ENCODE measurements at regions not wholly inside any gene's neighbourhood (a gene's known extent, or its start where the extent isn't known, plus 50 kb on each side); places are given as distances from the start of the nearest gene placed in this dataset.

GRCh38 chr16:85331688-85332087, 219.4 kb upstream of the CIBAR2 start:
- Histone ChIP-seq H3K36me3 (replicated peaks; ENCODE audit: low read depth, low read length) (no peaks in the 10 kb centered on the region), H3K4me2 (ENCODE audit: low read length) (no peak overlapping the region), H4K20me1 (ENCODE audit: insufficient read depth, low read length) (no peaks in the 10 kb centered on the region), H2AFZ (ENCODE audit: low read depth, low read length) (no peak overlapping the region), H3K9me3 (ENCODE audit: insufficient read depth, low read length) (no peaks in the 10 kb centered on the region), H3K4me1 (ENCODE audit: low read length) (no peaks in the 10 kb centered on the region), H3K79me2 (ENCODE audit: low read length) (no peaks in the 10 kb centered on the region), H3K9ac (ENCODE audit: low read length) (no peak overlapping the region), H3K4me3 (ENCODE audit: low read length) (no peak overlapping the region), H3K27ac (ENCODE audit: low read length) (no peak overlapping the region), H3K27me3 (ENCODE audit: low read depth, low read length) (no peaks in the 10 kb centered on the region; the same call in 1 of the 2 replicates)
- TF ChIP-seq EZH2phosphoT487 (IDR thresholded peaks at IDR 0.05; ENCODE audit: low read depth): no peak
- TF ChIP-seq CTCF (IDR thresholded peaks at IDR 0.05; ENCODE audit: low read depth, low read length): no peak

- Histone ChIP-seq H3K27ac (ENCODE audit: low read length) (no peak overlapping the region), H3K4me1 (ENCODE audit: low read length) (no peaks in the 10 kb centered on the region), H3K9ac (ENCODE audit: low read length) (no peak overlapping the region), H2AFZ (ENCODE audit: low read depth, low read length) (no peak overlapping the region), H3K9me3 (ENCODE audit: insufficient read depth, low read length) (no peaks in the 10 kb centered on the region), H3K4me2 (ENCODE audit: low read length) (no peak overlapping the region), H4K20me1 (ENCODE audit: insufficient read depth, low read length) (no peaks in the 10 kb centered on the region), H3K27me3 (ENCODE audit: low read depth, low read length) (no peaks in the 10 kb centered on the region; the same call in 1 of the 2 replicates), H3K79me2 (ENCODE audit: low read length) (no peaks in the 10 kb centered on the region), H3K4me3 (ENCODE audit: low read length) (no peak overlapping the region), H3K36me3 (replicated peaks; ENCODE audit: low read depth, low read length) (no peaks in the 10 kb centered on the region)
- TF ChIP-seq CTCF (IDR thresholded peaks at IDR 0.05; ENCODE audit: low read depth, low read length) (no peak), EZH2phosphoT487 (IDR thresholded peaks at IDR 0.05; ENCODE audit: low read depth) (no peak)
Observed at GRCh38 chr16:85332175-85332574, 219.9 kb upstream of the CIBAR2 start.

GRCh38 chr16:85333337-85333736, 221.1 kb upstream of the CIBAR2 start:
- Histone ChIP-seq H3K4me2 (ENCODE audit: low read length) (no peak overlapping the region), H3K36me3 (replicated peaks; ENCODE audit: low read depth, low read length) (no peaks in the 10 kb centered on the region), H3K9ac (ENCODE audit: low read length) (no peak overlapping the region), H3K4me3 (ENCODE audit: low read length) (no peak overlapping the region), H3K27me3 (ENCODE audit: low read depth, low read length) (no peaks in the 10 kb centered on the region; the same call in 1 of the 2 replicates), H4K20me1 (ENCODE audit: insufficient read depth, low read length) (no peaks in the 10 kb centered on the region), H3K4me1 (ENCODE audit: low read length) (no peaks in the 10 kb centered on the region), H3K27ac (ENCODE audit: low read length) (no peak overlapping the region), H3K9me3 (ENCODE audit: insufficient read depth, low read length) (no peaks in the 10 kb centered on the region), H3K79me2 (ENCODE audit: low read length) (no peaks in the 10 kb centered on the region), H2AFZ (ENCODE audit: low read depth, low read length) (no peak overlapping the region)
- no peak for TF ChIP-seq CTCF (IDR thresholded peaks at IDR 0.05; ENCODE audit: low read depth, low read length)
- TF ChIP-seq EZH2phosphoT487 (IDR thresholded peaks at IDR 0.05; ENCODE audit: low read depth): no peak

GRCh38 chr16:85333744-85334640, 221.7 kb upstream of the CIBAR2 start:
- Histone ChIP-seq H2AFZ (ENCODE audit: low read depth, low read length) (no peak overlapping the region), H3K9ac (ENCODE audit: low read length) (no peak overlapping the region), H3K27ac (ENCODE audit: low read length) (no peak overlapping the region), H3K79me2 (ENCODE audit: low read length) (no peaks in the 10 kb centered on the region), H3K36me3 (replicated peaks; ENCODE audit: low read depth, low read length) (no peaks in the 10 kb centered on the region), H3K4me2 (ENCODE audit: low read length) (no peak overlapping the region), H3K9me3 (ENCODE audit: insufficient read depth, low read length) (no peaks in the 10 kb centered on the region), H3K4me1 (ENCODE audit: low read length) (no peaks in the 10 kb centered on the region), H3K27me3 (ENCODE audit: low read depth, low read length) (no peaks in the 10 kb centered on the region; the same call in 1 of the 2 replicates), H3K4me3 (ENCODE audit: low read length) (no peak overlapping the region), H4K20me1 (ENCODE audit: insufficient read depth, low read length) (no peaks in the 10 kb centered on the region)
- TF ChIP-seq EZH2phosphoT487 (IDR thresholded peaks at IDR 0.05; ENCODE audit: low read depth): no peak
- no peak for TF ChIP-seq CTCF (IDR thresholded peaks at IDR 0.05; ENCODE audit: low read depth, low read length)
